ENCODE measurements at regions not wholly inside any gene's neighbourhood (a gene's known extent, or its start where the extent isn't known, plus 50 kb on each side); places are given as distances from the start of the nearest gene placed in this dataset.

DNA sequence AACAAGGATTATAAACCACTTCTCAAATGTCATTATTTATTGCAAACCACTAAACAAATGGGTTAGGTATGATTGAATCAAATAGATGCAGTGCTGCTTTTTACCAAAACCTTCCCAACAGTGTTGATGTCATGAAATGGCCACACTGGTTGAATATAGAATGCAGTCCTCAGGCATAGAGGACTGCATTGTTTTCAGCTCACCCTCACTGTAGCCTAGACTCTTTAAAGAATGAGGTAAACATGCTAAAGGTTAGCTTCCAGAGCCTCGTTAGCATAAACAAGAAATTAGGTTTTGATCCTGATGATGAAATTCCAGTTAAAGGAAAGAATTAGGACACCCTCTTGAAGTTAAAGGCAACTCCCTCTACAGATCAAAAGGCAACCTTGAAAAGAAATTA is 224.3 kb downstream of the ALDH8A1 start:
- H3K4me3 Mint-ChIP-seq, result no peak overlapping the region
- H3K9me3 ChIP-seq (ENCODE audit: low read depth), result no peaks in the 10 kb centered on the region
- no peaks in the 10 kb centered on the region for H3K79me2 ChIP-seq (ENCODE audit: low read depth)
- no peak overlapping the region for H3K27ac ChIP-seq
- no peak overlapping the region for H3K4me3 ChIP-seq
- TF ChIP-seq, protein P1, sequence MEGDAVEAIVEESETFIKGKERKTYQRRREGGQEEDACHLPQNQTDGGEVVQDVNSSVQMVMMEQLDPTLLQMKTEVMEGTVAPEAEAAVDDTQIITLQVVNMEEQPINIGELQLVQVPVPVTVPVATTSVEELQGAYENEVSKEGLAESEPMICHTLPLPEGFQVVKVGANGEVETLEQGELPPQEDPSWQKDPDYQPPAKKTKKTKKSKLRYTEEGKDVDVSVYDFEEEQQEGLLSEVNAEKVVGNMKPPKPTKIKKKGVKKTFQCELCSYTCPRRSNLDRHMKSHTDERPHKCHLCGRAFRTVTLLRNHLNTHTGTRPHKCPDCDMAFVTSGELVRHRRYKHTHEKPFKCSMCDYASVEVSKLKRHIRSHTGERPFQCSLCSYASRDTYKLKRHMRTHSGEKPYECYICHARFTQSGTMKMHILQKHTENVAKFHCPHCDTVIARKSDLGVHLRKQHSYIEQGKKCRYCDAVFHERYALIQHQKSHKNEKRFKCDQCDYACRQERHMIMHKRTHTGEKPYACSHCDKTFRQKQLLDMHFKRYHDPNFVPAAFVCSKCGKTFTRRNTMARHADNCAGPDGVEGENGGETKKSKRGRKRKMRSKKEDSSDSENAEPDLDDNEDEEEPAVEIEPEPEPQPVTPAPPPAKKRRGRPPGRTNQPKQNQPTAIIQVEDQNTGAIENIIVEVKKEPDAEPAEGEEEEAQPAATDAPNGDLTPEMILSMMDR (IDR thresholded peaks at IDR 0.05), result no peak
- TF ChIP-seq EZH2 (IDR thresholded peaks at IDR 0.05), result no peak
- no peak overlapping the region for H3K9ac ChIP-seq
- H3K27me3 ChIP-seq, result no peaks in the 10 kb centered on the region
- peaks cover 12% of the 10 kb centered on the region for H3K4me1 Mint-ChIP-seq
- no peak overlapping the region for H3K4me2 ChIP-seq
- H3K36me3 ChIP-seq, result no peaks in the 10 kb centered on the region
- H2AFZ ChIP-seq (replicated peaks), result peak overlapping the region; percentile 54
- no peaks in the 10 kb centered on the region for H3K36me3 Mint-ChIP-seq
- H3F3A ChIP-seq (ENCODE audit: low read depth), result no peaks in the 10 kb centered on the region
- peaks cover 7% of the 10 kb centered on the region for H3K27me3 Mint-ChIP-seq (ENCODE audit: insufficient read depth, low read depth)
- H3K9me3 Mint-ChIP-seq, result no peaks in the 10 kb centered on the region
- H3K27ac Mint-ChIP-seq, result no peak overlapping the region
- no peaks in the 10 kb centered on the region for H3K4me1 ChIP-seq
- no peaks in the 10 kb centered on the region for H4K20me1 ChIP-seq (ENCODE audit: low read depth)
- no peak for DNase-seq (ENCODE audit: low spot score)

DNA sequence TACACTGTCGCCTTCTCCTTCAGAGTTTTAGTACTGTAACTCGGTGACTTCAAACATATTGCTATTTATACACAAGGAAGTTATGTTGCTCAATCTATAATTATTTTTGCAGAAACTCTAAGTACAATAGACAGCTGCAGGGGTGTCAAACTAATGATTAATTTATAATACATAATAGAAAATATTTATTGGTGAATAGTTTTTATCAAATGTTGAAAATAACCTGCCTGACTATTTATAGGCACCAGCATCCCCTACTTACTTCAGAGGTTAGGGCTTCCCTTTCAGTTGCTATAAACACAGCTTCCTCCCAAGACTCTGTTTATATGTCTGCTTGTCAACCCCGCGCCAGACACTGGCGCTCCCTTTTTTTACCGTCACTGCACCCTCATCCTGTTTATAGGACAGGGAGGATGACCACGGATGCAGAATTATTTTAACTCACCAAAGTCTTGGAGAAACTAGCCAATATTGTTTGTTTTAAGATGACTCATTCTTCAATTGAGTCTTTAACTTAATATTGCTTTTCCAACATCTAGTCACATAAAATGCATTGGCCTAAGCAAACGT is 225.0 kb downstream of the ALDH8A1 start:
- no peaks in the 10 kb centered on the region for H3K36me3 ChIP-seq
- Mint-ChIP-seq H3K4me1 (peaks cover 17% of the 10 kb centered on the region), H3K4me3 (no peak overlapping the region), H3K27me3 (ENCODE audit: insufficient read depth, low read depth) (peaks cover 5% of the 10 kb centered on the region), H3K9me3 (no peaks in the 10 kb centered on the region), H3K36me3 (no peaks in the 10 kb centered on the region), H3K27ac (no peak overlapping the region)
- no peak overlapping the region for H2AFZ ChIP-seq (replicated peaks)
- no peaks in the 10 kb centered on the region for H3K4me1 ChIP-seq
- no peak overlapping the region for H3K9ac ChIP-seq
- H3K4me3 ChIP-seq, result no peak overlapping the region
- H4K20me1 ChIP-seq (ENCODE audit: low read depth), result no peaks in the 10 kb centered on the region
- TF ChIP-seq, protein P1 (IDR thresholded peaks at IDR 0.05), result no peak
- TF ChIP-seq EZH2phosphoT487 (IDR thresholded peaks at IDR 0.05), result no peak
- no peak for TF ChIP-seq EZH2 (IDR thresholded peaks at IDR 0.05)
- no peaks in the 10 kb centered on the region for H3K79me2 ChIP-seq (ENCODE audit: low read depth)
- DNase-seq (ENCODE audit: low spot score), result no peak
- H3K4me2 ChIP-seq, result no peak overlapping the region
- no peaks in the 10 kb centered on the region for H3F3A ChIP-seq (ENCODE audit: low read depth)
- H3K27me3 ChIP-seq, result no peaks in the 10 kb centered on the region
- no peaks in the 10 kb centered on the region for H3K9me3 ChIP-seq (ENCODE audit: low read depth)
- no peak overlapping the region for H3K27ac ChIP-seq

DNA sequence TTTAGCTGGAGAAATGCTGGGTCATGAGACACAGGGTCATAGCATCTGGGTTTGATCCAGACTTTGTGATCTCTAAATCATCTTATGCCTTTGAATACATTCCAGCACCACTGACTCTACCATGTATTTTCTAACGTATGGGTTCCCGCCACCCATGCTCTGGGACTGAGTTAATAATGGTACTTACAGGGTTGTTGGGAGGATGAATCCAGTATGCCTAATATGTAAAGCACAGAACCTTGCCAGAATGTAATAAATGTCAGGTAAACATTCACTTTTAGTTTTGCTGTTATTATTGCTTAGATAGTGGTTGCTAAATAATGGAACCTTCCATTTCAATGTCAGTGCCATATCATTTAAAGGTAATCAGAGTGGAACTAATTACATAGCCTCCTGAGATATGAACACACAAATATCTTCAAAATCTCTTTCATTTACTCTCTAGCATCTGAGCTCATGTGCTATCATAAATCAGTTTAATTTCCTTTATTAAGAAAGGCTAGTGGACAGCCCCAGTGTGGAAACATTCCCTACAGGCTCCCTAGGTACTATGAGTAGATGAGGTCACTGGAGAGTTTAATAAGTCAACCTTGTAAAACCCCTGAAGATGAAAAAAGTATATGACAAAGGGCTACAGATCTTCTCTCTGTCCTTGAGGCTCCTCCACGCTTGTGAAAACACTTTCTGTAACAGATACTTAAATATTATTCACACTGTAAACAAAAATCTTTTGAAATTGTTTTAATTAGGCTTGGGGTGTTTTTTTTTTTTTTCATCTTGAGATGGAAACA is 226.6 kb downstream of the ALDH8A1 start:
- TF ChIP-seq, protein P1 (IDR thresholded peaks at IDR 0.05), result no peak
- Histone ChIP-seq H3K27me3 (no peaks in the 10 kb centered on the region), H3K36me3 (no peaks in the 10 kb centered on the region), H3K4me2 (no peak overlapping the region), H4K20me1 (ENCODE audit: low read depth) (no peaks in the 10 kb centered on the region), H3K27ac (no peak overlapping the region), H2AFZ (replicated peaks) (no peak overlapping the region), H3K9ac (no peak overlapping the region), H3F3A (ENCODE audit: low read depth) (no peaks in the 10 kb centered on the region), H3K79me2 (ENCODE audit: low read depth) (no peaks in the 10 kb centered on the region), H3K9me3 (ENCODE audit: low read depth) (no peaks in the 10 kb centered on the region), H3K4me1 (no peaks in the 10 kb centered on the region), H3K4me3 (no peak overlapping the region)
- no peak for DNase-seq (ENCODE audit: low spot score)
- H3K27ac Mint-ChIP-seq, result no peak overlapping the region
- no peak overlapping the region for H3K4me3 Mint-ChIP-seq
- peaks cover 14% of the 10 kb centered on the region for H3K4me1 Mint-ChIP-seq
- no peaks in the 10 kb centered on the region for H3K9me3 Mint-ChIP-seq
- peaks cover 2% of the 10 kb centered on the region for H3K27me3 Mint-ChIP-seq (ENCODE audit: insufficient read depth, low read depth)
- no peaks in the 10 kb centered on the region for H3K36me3 Mint-ChIP-seq

Measured in neural progenitor cell (in vitro differentiated cells).